GM23338 (cell line): ENCODE measurements at regions not wholly inside any gene's neighbourhood (a gene's known extent, or its start where the extent isn't known, plus 50 kb on each side); places are given as distances from the start of the nearest gene placed in this dataset.

Experiments used
- CREB1 ChIP-seq: fragments of 250-450 bp; sonication (Bioruptor Pico); IDR thresholded peaks from 2 replicates; pipeline ENCODE4 v1.5.0; 2020; ENCODE audit warnings: low read depth, mild to moderate bottlenecking, moderate library complexity
- CTCF ChIP-seq, 2 experiments: fragments of 200-600 bp in 1 of 2; sonication (generic) in 1 of 2; conservative IDR thresholded peaks; 2 replicates each; pipeline versions ENCODE4 v1.5.1 to v1.6.1; 2016 to 2017; ENCODE audit warnings: antibody characterized with exemption in 2 of 2, low read depth in 2 of 2, mild to moderate bottlenecking in 2 of 2, moderate library complexity in 1 of 2
- ETS1 ChIP-seq: IDR thresholded peaks from 2 replicates; pipeline ENCODE4 v1.6.1; 2016; ENCODE audit warnings: antibody characterized with exemption
- EZH2 ChIP-seq: fragments of 200-600 bp; sonication (generic); IDR thresholded peaks from one replicate; pipeline ENCODE4 v1.8.0; 2017; ENCODE audit warnings: antibody characterized with exemption, mild to moderate bottlenecking, low read depth; ENCODE audit not compliant: unreplicated experiment
- EZH2phosphoT487 ChIP-seq: fragments of 200-600 bp; sonication (generic); IDR thresholded peaks from one replicate; pipeline ENCODE4 v1.8.1; 2018; ENCODE audit warnings: antibody characterized with exemption; ENCODE audit not compliant: unreplicated experiment
- JUNB ChIP-seq: IDR thresholded peaks from one replicate; pipeline ENCODE4 v1.6.1; 2016; ENCODE audit warnings: antibody characterized with exemption; ENCODE audit not compliant: unreplicated experiment
- POLR2AphosphoS5 ChIP-seq: IDR thresholded peaks from 2 replicates; pipeline ENCODE4 v1.6.1; 2016; ENCODE audit warnings: antibody characterized with exemption, low read depth
- REST ChIP-seq: IDR thresholded peaks from one replicate; pipeline ENCODE4 v1.6.1; 2018; ENCODE audit warnings: antibody characterized with exemption; ENCODE audit not compliant: unreplicated experiment
- STAT1 ChIP-seq: IDR thresholded peaks from one replicate; pipeline ENCODE4 v1.6.1; 2016; ENCODE audit warnings: antibody characterized with exemption; ENCODE audit not compliant: unreplicated experiment
- ZNF114 ChIP-seq: fragments of 250-450 bp; sonication (Bioruptor Pico); IDR thresholded peaks from 2 replicates; pipeline ENCODE4 v1.5.0; 2020; ENCODE audit warnings: mild to moderate bottlenecking, moderate library complexity
- ZNF331 ChIP-seq: fragments of 250-450 bp; sonication (Bioruptor Pico); IDR thresholded peaks from 2 replicates; pipeline ENCODE4 v1.5.0; 2020; ENCODE audit warnings: low read depth, mild to moderate bottlenecking, moderate library complexity

GRCh38 chr18:26619350-26619749 lies 71.0 kb upstream of the KCTD1 start:
- TF ChIP-seq CREB1 (no peak), CTCF (conservative IDR thresholded peaks at IDR 0.05; ENCODE audit: low read depth in 2 of 2) (no peak), POLR2AphosphoS5 (no peak), REST (no peak), EZH2 (no peak), ZNF331 (no peak), JUNB (no peak), EZH2phosphoT487 (no peak), ETS1 (no peak), ZNF114 (no peak), STAT1 (no peak)
